SH-SY5Y (cell line): ENCODE measurements at regions not wholly inside any gene's neighbourhood (a gene's known extent, or its start where the extent isn't known, plus 50 kb on each side); places are given as distances from the start of the nearest gene placed in this dataset.

Source experiments
- GATA2 ChIP-seq: IDR thresholded peaks from 2 replicates; pipeline ENCODE4 v1.6.1; 2011; ENCODE audit warnings: mild to moderate bottlenecking, low read depth, low read length
- GATA3 ChIP-seq: IDR thresholded peaks from 2 replicates; pipeline ENCODE4 v1.6.1; 2011; ENCODE audit warnings: low read depth, mild to moderate bottlenecking, low read length, moderate library complexity

DNA sequence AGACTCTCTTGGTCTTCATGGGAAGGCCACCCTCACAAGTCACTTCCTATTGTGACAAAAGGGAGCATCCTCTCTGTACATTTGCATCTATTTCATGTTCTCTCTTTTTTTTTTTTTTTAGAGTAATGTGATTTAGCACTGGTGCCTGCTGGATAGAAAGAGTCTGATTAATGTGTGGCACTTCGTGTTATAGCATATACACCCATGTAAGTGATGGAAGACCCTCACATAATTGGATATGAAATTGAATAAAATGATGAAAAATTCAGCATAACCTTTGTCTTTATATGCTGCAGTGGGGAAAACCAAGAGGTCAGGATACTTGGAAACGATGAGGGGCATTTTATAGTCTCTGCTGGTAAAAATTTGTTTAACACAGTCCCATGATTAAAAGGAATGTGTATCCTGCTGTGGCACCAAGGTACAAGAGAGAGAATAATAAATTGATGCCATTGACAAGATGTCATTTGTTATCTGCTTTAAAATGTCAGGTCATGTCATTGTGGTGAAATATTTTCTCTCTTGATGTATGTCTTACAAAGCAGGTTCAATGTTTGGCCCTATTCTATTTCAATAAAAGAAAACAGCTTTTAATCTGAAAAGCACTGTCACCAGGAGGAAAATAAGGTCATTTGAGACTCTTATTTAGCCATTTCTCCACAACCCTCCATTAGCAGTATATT lies 1115.4 kb downstream of the STPG2 start:
- TF ChIP-seq GATA3 (no peak), GATA2 (no peak)
